Fibroblast of the conjunctiva (primary cell): ENCODE measurements at regions not wholly inside any gene's neighbourhood (a gene's known extent, or its start where the extent isn't known, plus 50 kb on each side); places are given as distances from the start of the nearest gene placed in this dataset.

Source experiments
- DNase-seq: peaks from one replicate; pipeline ENCODE4 v3.0.0-alpha.2; 2010; ENCODE audit warnings: low read depth

DNA sequence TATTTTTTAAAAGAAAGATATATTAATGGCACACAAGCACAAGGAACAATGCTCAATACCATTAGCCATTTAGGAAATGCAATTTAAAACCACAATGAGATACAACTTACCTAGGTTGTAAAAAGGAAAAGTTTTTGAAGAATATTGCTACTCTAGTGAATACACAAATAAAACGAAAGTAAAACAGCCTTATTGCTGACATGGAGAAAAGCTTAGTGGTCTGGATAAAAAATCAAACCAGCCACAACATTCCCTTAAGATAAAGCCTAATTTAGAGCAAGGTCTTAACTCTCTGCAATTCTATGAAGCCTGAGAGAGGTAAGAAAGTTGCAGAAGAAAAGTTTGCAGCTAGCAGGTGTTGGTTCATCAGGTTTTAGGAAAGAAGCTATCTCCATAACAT is 892.7 kb upstream of the ALCAM start:
- no peak for DNase-seq

DNA sequence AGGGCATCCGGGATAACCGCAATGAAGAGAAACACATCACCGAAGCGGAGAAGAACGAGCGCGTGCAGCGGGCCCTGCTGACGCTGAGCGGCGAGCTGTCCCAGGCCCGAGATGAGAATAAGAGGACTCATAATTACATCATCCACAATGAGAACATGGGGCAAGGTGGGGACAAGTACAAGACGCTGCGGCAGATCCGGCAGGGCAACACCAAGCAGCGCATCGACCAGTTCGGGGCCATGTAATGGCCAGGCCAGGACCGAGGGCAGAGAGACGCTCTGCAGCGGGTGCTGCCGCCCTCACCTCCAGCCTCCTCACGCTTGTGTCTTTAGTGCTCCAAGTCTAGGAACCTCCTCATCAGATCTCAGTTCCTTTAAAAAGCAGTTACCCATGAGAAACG is 863.7 kb upstream of the ALCAM start:
- no peak for DNase-seq

GRCh38 chr3:104510131-104510849 is 856.4 kb upstream of the ALCAM start:
- peak; percentile 57 for DNase-seq

GRCh38 chr3:104514371-104514770 is 852.3 kb upstream of the ALCAM start:
- no peak for DNase-seq

DNA sequence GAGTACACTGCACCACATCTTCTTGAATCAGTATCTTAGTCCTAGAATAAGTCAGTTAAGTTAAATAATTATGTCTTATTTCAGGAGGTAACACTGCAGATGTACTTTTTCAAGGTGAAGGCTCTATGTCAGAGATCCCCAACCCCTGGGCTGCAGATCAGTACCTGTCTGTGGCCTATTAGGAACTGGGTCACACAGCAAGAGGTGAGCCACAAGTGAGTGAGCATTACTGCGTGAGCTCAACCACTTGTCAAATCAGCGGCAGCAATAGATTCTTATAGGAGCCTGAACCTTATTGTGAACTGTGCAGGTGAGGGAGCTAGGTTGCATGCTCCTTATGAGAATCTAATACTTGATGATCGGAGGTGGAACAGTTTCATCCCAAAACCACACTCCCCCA is 851.9 kb upstream of the ALCAM start:
- no peak for DNase-seq

DNA sequence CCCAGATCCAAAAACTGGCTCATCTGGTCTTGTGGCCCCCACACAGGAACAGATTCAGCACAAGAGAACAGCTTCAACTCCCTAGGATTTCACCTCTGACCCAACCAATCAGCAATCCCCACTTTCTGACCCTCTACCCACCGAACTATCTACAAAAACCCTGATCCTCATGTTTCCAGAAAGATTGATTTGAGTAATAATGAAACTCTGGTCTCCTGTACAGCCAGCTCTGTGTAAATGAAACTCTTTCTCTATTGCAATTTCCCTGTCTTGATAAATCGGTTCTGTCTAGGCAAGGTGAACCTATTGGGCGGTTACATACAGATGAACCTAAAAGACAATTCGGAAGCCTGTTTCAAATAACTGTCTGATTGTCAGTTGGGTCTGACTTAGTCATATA is 847.6 kb upstream of the ALCAM start:
- no peak for DNase-seq

DNA sequence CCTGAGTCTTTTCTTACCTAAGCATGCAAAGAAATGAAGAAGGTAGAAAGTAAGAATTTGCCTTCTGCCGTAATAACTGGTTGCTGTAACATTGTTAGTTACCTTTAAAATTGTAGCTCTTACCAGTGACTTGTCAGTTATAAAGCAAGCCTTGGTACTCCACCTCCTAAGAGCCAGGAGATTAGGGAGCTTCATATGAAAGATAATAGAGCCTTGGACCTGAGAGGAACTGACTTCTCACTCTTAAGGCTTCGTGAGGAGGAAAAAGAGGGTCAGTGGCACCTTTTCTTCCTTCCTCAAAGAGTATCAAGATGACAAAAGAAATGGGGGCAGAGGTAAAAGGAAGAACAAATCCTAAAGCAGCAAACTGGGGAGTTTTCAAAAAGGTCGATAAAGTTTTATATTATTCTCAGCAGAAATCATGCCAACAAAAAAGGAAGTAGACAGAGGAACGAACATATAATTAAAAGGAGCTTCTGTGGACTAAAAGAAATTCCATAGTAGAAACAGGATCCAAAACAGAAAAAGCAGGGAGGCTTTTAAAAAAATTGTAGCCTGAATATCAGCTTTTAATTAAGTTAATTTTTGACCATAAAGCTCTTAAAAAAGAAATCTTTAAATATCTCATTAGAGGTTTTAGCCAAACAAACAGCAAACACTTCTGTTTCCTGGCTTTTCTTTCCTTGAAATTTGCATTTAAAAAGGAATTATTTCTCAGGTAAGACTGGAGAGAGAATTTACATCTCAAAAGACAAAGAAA is 847.1 kb upstream of the ALCAM start:
- no peak for DNase-seq

GRCh38 chr3:104520228-104520655 is 846.5 kb upstream of the ALCAM start:
- no peak for DNase-seq

DNA sequence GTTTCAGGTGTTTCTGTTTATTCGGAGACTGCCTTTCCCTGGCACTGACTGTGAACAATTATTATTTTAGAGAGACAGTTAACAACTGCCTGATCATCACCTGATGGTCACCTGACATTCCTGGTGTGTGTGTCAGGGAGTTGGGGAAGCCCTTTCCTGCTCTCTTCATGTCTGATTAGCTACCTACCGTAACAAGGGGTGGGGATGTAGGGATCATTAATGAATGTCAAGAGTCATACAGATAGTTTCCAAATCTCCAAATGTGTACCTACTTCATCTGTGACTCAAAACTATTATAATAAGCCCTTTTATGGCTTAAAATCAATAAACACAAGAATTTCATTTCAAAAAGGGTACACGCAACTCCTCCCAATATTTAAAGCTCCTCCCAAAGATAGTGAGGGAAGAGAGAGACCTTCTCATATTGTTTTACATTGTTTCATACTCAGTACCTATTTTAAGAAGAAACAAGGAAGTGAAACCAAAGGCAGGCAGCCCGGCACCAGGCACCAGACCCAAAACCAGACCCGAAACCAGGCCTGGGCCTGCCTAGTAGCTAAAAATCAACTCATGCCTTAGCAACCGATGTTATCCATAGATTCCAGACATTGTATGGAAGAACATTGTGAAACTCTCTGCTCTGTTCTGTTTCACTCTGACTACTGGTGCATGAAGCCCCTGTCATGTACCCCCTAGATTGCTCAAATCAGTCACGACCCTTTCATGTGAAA is 844.9 kb upstream of the ALCAM start:
- DNase-seq, result no peak

GRCh38 chr3:104523136-104523535 is 843.6 kb upstream of the ALCAM start:
- no peak for DNase-seq

GRCh38 chr3:104526901-104527401 is 839.8 kb upstream of the ALCAM start:
- DNase-seq, result no peak

DNA sequence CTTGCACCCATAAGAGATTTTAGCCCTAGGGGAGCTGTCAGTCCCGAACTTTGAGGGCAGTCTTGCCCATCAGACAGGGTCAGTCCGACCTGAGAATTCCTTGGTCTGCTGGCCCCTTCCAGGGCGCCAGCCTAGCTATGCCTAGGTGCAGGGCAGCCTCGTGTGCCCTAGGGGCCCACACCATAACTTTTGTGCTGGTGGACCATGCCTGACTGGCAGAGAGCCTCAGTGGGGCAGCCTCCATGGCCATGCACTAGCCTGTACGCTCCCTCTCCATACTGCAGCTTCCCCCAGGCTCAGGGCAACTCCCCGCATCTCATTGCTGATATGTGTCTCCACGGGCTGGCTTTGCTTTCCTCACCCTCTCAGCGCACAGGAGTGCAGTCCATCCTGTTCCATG is 835.8 kb upstream of the ALCAM start:
- DNase-seq, result no peak

DNA sequence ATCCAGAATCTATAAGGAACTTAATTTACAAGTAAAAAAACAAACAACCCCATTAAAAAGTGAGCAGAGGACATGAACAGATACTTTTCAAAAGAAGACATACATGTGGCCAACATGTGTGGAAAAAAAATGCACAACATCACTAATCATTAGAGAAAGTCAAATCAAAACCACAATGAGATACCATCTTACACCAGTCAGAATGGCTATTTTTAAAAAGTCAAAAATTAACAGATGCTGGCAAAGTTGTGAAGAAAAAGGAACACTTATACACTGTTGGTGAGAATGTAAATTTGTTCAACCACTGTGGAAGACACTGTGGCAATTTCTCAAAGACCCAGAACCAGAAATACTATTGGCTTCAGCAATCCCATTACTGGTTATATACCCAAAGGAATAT is 830.0 kb upstream of the ALCAM start:
- DNase-seq, result no peak

- DNase-seq, result no peak
These were observed 829.4 kb upstream of the ALCAM start for GRCh38 chr3:104537323-104537722.

DNA sequence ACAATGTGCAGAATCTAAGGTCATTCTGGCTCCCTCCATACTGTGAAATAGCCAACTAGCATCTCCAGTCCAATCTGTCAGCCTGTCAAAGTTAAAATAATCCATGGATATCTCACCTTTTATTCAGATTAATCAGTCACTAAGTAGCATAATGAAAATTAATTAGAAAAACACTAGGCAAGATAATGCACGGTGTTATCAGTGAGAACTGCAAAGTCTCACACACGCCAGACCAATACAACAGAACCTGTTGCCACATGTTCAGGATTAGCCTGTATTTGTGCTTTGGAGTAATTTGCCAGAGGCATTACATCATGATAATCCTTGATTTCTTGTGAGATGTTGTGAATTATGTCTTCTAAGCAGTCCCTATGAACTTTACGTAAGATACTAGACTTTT is 820.4 kb upstream of the ALCAM start:
- no peak for DNase-seq

- no peak for DNase-seq
These were observed 819.7 kb upstream of the ALCAM start for GRCh38 chr3:104547031-104547430.

DNA sequence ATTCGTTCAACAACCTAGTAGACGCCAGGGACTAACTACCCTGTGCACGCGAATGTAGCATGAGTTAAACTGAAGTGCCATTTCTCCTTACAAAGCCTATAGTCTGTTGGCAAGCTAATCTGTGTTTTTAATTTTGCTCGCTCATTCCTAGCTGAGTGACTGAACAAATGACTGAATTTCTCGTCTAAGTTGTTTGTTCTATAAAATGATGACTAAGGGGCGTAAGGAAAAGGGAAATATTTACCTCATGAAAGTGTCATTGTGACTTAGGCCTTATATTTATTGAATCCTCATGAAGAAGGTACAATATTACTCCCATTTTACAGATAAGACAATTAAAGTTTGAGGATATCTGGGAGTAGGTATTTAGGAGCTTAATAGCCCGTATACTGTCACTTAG is 818.3 kb upstream of the ALCAM start:
- no peak for DNase-seq

- no peak for DNase-seq
These were observed 817.5 kb upstream of the ALCAM start for GRCh38 chr3:104549099-104549714.

DNA sequence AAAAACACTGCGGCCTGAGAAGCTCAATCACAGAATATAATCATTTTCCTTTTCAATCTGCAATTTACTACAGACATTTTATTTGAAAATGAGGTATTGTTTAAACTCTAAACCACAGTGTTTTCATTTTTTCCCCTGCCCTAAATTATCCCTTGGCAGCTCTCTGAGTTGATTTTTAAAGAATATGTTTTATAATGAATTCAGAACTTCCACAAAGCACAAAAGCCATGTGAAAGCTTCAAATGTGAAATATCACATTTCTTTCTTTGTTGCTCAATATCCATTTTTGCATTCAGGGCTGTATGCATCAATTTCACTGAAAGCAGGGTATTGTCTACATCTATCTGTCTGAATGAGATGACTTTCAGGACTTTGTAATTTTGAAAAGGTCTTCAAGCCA is 813.6 kb upstream of the ALCAM start:
- DNase-seq, result no peak

- no peak for DNase-seq
These were observed 812.3 kb upstream of the ALCAM start for GRCh38 chr3:104554425-104554824.

DNA sequence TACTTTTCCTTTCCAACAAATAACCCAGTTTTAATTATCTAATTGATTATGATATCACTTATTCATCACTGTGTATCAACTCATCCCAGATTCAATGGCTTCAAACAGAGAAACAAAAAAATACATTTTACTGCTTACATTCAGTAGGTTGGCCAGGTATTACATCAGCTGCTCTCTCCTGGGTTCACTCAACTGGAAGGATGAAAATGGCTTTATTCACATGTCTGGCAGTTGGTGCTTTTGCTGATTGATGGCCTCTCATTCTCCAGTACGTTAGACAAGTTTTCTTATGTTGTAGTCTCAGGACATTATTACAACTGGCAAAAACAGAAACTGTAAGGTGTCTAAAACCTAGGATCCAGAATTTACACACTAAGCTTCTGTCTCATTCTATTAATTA is 811.0 kb upstream of the ALCAM start:
- no peak for DNase-seq

- no peak for DNase-seq
These were observed 810.2 kb upstream of the ALCAM start for GRCh38 chr3:104556372-104557078.
